Smooth muscle cell (in vitro differentiated cells): ENCODE measurements at regions not wholly inside any gene's neighbourhood (a gene's known extent, or its start where the extent isn't known, plus 50 kb on each side); places are given as distances from the start of the nearest gene placed in this dataset.

Experiments used
- DNase-seq: peaks from one replicate; lab custom pipeline; 2025; ENCODE audit not compliant: unreplicated experiment; lab: John Stamatoyannopoulos, UW
- H2AFZ ChIP-seq: fragments of 200-600 bp; sonication (generic); 2 replicates; pipeline ENCODE4 v1.6.0; 2016; ENCODE audit warnings: antibody characterized with exemption, low read depth, mild to moderate bottlenecking
- H3F3A ChIP-seq: fragments of 200-600 bp; sonication (generic); 2 replicates; pipeline ENCODE4 v1.6.0; 2017; ENCODE audit warnings: antibody characterized with exemption, low read depth
- H3K27ac ChIP-seq: fragments of 200-600 bp; sonication (generic); 2 replicates; pipeline ENCODE4 v1.5.1; 2016; ENCODE audit warnings: low read depth, mild to moderate bottlenecking
- H3K27me3 ChIP-seq: fragments of 200-600 bp; sonication (generic); 2 replicates; pipeline ENCODE4 v1.6.1; 2016; ENCODE audit warnings: low read depth, mild to moderate bottlenecking
- H3K36me3 ChIP-seq: fragments of 200-600 bp; sonication (generic); 2 replicates; pipeline ENCODE4 v1.5.1; 2016; ENCODE audit warnings: low read depth
- H3K4me1 ChIP-seq: fragments of 200-600 bp; sonication (generic); 2 replicates; pipeline ENCODE4 v1.5.1; 2016; ENCODE audit warnings: low read depth
- H3K4me2 ChIP-seq: fragments of 200-600 bp; sonication (generic); 2 replicates; pipeline ENCODE4 v1.6.0; 2016; ENCODE audit warnings: mild to moderate bottlenecking
- H3K4me3 ChIP-seq: fragments of 200-600 bp; sonication (generic); 2 replicates; pipeline ENCODE4 v1.5.1; 2016; ENCODE audit warnings: mild to moderate bottlenecking
- H3K79me2 ChIP-seq: fragments of 200-600 bp; sonication (generic); 2 replicates; pipeline ENCODE4 v1.6.0; 2016; ENCODE audit warnings: low read depth, mild to moderate bottlenecking
- H3K9ac ChIP-seq: fragments of 200-600 bp; sonication (generic); 2 replicates; pipeline ENCODE4 v1.6.0; 2016; ENCODE audit warnings: low read depth
- H3K9me3 ChIP-seq: fragments of 200-600 bp; sonication (generic); replicated peaks from 2 replicates; pipeline ENCODE4 v1.5.1; 2016; ENCODE audit warnings: low read depth
- H4K20me1 ChIP-seq: fragments of 200-600 bp; sonication (generic); 2 replicates; pipeline ENCODE4 v1.6.0; 2016; ENCODE audit warnings: low read depth
- WGBS: methylation state at CpG from one replicate; pipeline ENCODE4 v1.1.7; 2016; ENCODE audit warnings: low lambda C conversion rate; 5-methylcytosine and 5-hydroxymethylcytosine counted together
- TF ChIP-seq, protein P1 (sequence below): fragments of 200-600 bp; sonication (generic); IDR thresholded peaks from 2 replicates; pipeline ENCODE4 v1.5.1; 2017; ENCODE audit warnings: borderline replicate concordance, mild to moderate bottlenecking, antibody characterized with exemption; ENCODE audit not compliant: insufficient read depth, poor library complexity, severe bottlenecking

- 45% methylated on average over 8 of the region's 8 CpGs for WGBS
- peaks cover 21% of the 10 kb centered on the region for H3F3A ChIP-seq
- no peaks in the 10 kb centered on the region for H4K20me1 ChIP-seq
- no peaks in the 10 kb centered on the region for H3K79me2 ChIP-seq
- TF ChIP-seq, protein P1, sequence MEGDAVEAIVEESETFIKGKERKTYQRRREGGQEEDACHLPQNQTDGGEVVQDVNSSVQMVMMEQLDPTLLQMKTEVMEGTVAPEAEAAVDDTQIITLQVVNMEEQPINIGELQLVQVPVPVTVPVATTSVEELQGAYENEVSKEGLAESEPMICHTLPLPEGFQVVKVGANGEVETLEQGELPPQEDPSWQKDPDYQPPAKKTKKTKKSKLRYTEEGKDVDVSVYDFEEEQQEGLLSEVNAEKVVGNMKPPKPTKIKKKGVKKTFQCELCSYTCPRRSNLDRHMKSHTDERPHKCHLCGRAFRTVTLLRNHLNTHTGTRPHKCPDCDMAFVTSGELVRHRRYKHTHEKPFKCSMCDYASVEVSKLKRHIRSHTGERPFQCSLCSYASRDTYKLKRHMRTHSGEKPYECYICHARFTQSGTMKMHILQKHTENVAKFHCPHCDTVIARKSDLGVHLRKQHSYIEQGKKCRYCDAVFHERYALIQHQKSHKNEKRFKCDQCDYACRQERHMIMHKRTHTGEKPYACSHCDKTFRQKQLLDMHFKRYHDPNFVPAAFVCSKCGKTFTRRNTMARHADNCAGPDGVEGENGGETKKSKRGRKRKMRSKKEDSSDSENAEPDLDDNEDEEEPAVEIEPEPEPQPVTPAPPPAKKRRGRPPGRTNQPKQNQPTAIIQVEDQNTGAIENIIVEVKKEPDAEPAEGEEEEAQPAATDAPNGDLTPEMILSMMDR, result no peak
- H3K4me2 ChIP-seq, result peak overlapping the region; percentile 73
- H3K36me3 ChIP-seq, result no peaks in the 10 kb centered on the region
- DNase-seq, result no peak
- peak overlapping the region; percentile 93 for H3K9ac ChIP-seq
- H3K9me3 ChIP-seq, result no peaks in the 10 kb centered on the region
- H3K27ac ChIP-seq, result peak overlapping the region; percentile 99
- no peaks in the 10 kb centered on the region for H3K27me3 ChIP-seq
- H3K4me3 ChIP-seq, result no peak overlapping the region
- no peak overlapping the region for H2AFZ ChIP-seq
- peaks cover 17% of the 10 kb centered on the region for H3K4me1 ChIP-seq
These were observed 50.2 kb upstream of the CTAGE1 start for GRCh38 chr18:22467760-22468553.

DNA sequence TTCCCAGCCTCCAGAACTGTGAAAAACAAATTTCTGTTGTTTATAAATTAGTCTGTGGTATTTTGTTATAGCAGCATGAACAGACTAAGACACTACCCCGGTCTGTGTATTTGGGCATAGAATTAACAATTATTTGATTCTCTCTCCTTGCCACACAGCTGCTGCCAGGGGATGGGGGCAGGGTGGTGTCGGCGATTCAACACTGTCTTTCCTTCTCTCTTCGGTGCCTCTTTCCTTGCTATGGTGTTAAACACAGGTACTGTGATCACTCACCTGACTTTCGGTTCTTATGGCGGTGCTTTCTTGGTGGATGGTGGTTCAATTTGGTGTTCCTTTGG, 50.8 kb upstream of the CTAGE1 start:
- H3K36me3 ChIP-seq, result no peaks in the 10 kb centered on the region
- no peak for DNase-seq
- H3K9ac ChIP-seq, result peak overlapping the region; percentile 88
- peak overlapping the region; percentile 99 for H3K27ac ChIP-seq
- H3K9me3 ChIP-seq, result no peaks in the 10 kb centered on the region
- no peak overlapping the region for H3K4me3 ChIP-seq
- no peaks in the 10 kb centered on the region for H3K79me2 ChIP-seq
- WGBS, result 96% methylated on average over 6 of the region's 6 CpGs
- peak overlapping the region; percentile 47 for H3K4me2 ChIP-seq
- peaks cover 21% of the 10 kb centered on the region for H3F3A ChIP-seq
- H3K27me3 ChIP-seq, result no peaks in the 10 kb centered on the region
- H2AFZ ChIP-seq, result no peak overlapping the region
- TF ChIP-seq, protein P1, result no peak
- no peaks in the 10 kb centered on the region for H4K20me1 ChIP-seq
- peaks cover 17% of the 10 kb centered on the region for H3K4me1 ChIP-seq

DNA sequence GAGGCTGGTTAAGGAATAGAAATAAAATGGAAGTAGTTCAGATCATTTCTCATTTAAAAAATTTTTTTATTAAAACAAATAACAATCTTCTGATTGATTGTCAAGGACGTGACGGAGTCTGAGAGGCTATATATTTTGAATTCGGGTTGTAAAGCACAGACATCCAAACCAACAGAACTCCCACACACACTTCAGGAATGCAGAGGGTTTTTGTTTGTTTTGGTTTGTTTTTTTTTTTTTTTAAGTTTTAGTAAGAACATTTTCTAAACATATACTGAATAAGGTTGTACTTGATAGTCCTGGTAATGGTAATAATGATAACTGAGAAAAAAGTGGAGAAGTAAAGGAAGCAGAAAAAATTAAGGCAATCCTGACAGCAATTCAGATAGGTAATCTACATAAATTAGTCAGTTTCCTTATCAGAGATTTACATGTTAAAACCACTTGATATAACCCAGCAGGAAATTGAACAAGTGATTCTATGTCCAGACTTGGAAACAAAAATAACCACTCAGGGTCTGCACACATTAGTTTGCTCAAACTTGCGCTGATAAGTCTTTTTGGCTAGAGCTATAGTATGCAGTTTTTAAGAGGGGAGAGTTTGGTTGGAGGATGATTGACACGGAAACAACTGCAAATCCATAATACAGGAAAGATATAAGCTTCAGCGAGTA, 51.5 kb upstream of the CTAGE1 start:
- 15% methylated on average over 6 of the region's 6 CpGs for WGBS
- Histone ChIP-seq H3K79me2 (no peaks in the 10 kb centered on the region), H3K27ac (peak overlapping the region; percentile 99), H3F3A (peaks cover 21% of the 10 kb centered on the region), H3K9me3 (no peaks in the 10 kb centered on the region), H3K36me3 (no peaks in the 10 kb centered on the region), H2AFZ (no peak overlapping the region), H3K4me3 (no peak overlapping the region), H3K4me1 (peaks cover 17% of the 10 kb centered on the region), H3K27me3 (no peaks in the 10 kb centered on the region), H3K4me2 (peak overlapping the region; percentile 47), H4K20me1 (no peaks in the 10 kb centered on the region), H3K9ac (peak overlapping the region; percentile 88)
- TF ChIP-seq, protein P1, result no peak
- DNase-seq, result no peak
